D721Med (cell line): ENCODE measurements at regions not wholly inside any gene's neighbourhood (a gene's known extent, or its start where the extent isn't known, plus 50 kb on each side); places are given as distances from the start of the nearest gene placed in this dataset.

Experiments used
- DNase-seq: peaks from one replicate; pipeline ENCODE4 v3.0.0; 2011; ENCODE audit warnings: low spot score; ENCODE audit not compliant: insufficient read length
- FAIRE-seq: peaks from 2 replicates; lab custom pipeline; 2011; peaks lifted over from hg19 to GRCh38; lab: Jason Lieb, UNC
- TF ChIP-seq, protein P1 (sequence below): IDR thresholded peaks from 2 replicates; pipeline ENCODE4 v1.5.1; 2012; ENCODE audit warnings: mild to moderate bottlenecking, control low read depth; ENCODE audit not compliant: insufficient read depth; ENCODE audit errors: missing control alignments

DNA sequence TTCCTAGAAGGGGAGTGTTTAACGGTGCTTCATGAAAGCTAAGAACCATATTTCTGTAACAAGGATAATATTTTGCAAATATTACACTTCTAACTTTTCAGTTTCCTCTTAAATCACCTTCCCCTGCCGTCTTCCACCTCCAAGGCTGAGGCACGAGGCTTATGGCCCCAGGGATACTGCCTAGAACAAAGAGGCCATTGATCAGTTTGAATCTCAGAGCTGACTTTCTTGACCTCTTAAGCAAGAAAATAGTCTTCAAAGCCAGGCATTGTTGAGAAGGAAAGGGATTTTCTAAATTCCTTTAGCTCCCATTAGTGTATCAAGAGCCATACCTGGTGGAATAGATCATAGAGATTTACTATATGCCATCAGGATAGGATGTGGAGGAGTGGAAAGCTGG lies 566.2 kb downstream of the BNC2 start:
- DNase-seq, result no peak
- TF ChIP-seq, protein P1, sequence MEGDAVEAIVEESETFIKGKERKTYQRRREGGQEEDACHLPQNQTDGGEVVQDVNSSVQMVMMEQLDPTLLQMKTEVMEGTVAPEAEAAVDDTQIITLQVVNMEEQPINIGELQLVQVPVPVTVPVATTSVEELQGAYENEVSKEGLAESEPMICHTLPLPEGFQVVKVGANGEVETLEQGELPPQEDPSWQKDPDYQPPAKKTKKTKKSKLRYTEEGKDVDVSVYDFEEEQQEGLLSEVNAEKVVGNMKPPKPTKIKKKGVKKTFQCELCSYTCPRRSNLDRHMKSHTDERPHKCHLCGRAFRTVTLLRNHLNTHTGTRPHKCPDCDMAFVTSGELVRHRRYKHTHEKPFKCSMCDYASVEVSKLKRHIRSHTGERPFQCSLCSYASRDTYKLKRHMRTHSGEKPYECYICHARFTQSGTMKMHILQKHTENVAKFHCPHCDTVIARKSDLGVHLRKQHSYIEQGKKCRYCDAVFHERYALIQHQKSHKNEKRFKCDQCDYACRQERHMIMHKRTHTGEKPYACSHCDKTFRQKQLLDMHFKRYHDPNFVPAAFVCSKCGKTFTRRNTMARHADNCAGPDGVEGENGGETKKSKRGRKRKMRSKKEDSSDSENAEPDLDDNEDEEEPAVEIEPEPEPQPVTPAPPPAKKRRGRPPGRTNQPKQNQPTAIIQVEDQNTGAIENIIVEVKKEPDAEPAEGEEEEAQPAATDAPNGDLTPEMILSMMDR, result no peak
- FAIRE-seq, result no peak

DNA sequence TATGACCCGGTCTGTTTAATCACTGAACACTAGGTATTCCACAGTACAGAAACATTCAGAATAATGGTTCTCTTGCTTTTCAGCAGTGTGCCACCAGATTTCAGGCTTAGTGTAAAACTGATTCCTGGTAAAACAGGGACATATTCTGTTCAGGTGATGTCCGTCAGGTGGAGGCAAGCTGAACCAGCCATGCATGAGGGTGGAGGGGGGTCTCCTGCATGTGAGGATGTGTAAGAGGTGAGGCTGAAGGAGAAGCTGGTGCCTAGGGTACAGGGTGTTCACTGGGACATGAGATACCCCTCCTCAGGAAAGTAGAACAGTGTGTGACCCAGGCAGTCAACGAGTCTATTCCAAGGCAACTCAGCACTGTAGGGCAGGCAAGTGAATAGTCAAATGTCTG lies 563.9 kb downstream of the BNC2 start:
- no peak for FAIRE-seq
- TF ChIP-seq, protein P1, result no peak

DNA sequence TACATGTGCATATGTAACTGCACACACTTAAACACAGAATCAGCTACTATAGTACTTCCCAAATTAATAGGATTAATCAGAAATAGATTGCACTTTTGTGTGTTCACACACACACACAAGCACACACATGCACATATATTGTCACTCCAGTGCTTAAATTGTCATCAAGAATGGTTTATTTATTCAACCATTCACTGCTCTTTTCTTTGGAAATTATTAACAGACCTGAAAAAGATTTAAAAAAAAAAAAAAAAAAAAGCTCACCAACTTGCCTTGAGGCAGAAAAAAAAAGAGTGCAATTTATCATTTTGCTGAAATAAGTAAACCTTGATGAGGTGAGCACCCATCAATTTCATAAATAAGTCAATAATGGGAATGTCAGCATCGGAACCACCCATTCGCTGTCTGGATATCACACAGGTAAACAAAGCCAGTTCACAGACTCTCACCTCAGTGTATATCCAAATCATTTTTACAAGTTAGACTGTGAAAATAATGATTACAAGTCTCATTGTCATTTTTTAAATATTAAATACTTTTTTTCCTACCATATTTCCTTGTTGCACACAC lies 562.8 kb downstream of the BNC2 start:
- no peak for DNase-seq
- TF ChIP-seq, protein P1, result no peak
- no peak for FAIRE-seq

More for the DNA sequence above, 563.9 kb downstream of the BNC2 start:
- no peak for DNase-seq

GRCh38 chr9:16308645-16309044 lies 561.8 kb downstream of the BNC2 start:
- DNase-seq (no peak), FAIRE-seq (no peak)
- TF ChIP-seq, protein P1, result no peak

DNA sequence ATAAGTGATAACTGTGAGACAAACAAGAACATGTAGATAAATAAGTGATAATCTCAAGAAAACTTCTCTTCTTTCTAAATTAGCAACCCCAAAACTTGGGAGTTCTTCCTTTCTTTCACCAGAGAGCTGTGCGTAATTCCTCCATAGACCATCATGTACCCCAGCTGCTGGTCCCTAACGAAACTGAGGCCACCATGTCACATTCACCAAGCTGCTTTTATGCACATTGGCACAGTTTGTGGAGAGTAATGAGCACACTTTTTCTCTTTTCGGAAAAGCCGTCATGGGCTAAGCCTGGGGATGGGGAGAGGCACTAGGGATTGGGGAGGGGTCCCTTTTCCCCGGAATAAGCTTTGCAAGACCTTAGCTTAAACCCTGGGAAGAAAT lies 561.4 kb downstream of the BNC2 start:
- DNase-seq (no peak), FAIRE-seq (no peak)
- TF ChIP-seq, protein P1, result no peak

GRCh38 chr9:16309469-16310271 lies 560.8 kb downstream of the BNC2 start:
- DNase-seq (no peak), FAIRE-seq (no peak)
- TF ChIP-seq, protein P1, result no peak

- FAIRE-seq, result no peak
- DNase-seq, result no peak
- TF ChIP-seq, protein P1, result no peak
Observed at GRCh38 chr9:16310278-16311110, 560.0 kb downstream of the BNC2 start.
